IMR-90 (cell line): ENCODE measurements at regions not wholly inside any gene's neighbourhood (a gene's known extent, or its start where the extent isn't known, plus 50 kb on each side); places are given as distances from the start of the nearest gene placed in this dataset.

ENCODE experiments used
- ATAC-seq: fragments of 200-7000 bp; cut with Tn5 transposase; 2 replicates; pipeline ENCODE4 v1.9.1; 2020; ENCODE audit warnings: low read depth, mild to moderate bottlenecking, moderate library complexity
- BruUV-seq: library from RNA; stranded (reverse); fragments of 400-500 nt; replicated peaks from 2 replicates; lab custom pipeline; 2021; lab: Mats Ljungman, UMichigan
- CTCF ChIA-PET: fragments of 300-600 bp; formaldehyde crosslinking; extraction: SDS; loops from one replicate; lab custom pipeline; 2021; ENCODE audit warnings: antibody characterized with exemption; lab: Yijun Ruan, JAX
- POLR2A ChIA-PET: fragments of 300-600 bp; sonication (Branson Sonifier 250); formaldehyde crosslinking; loops from one replicate; lab custom pipeline; 2022; ENCODE audit warnings: antibody characterized with exemption; ENCODE audit not compliant: unreplicated experiment; lab: Charles Lee
- DNase-seq: peaks from one replicate; pipeline ENCODE4 v3.0.0; 2013
- H2AFZ ChIP-seq: replicated peaks from 2 replicates; pipeline ENCODE3; 2013; ENCODE audit warnings: low read length, mild to moderate bottlenecking; ENCODE audit not compliant: poor library complexity
- H2AK5ac ChIP-seq: 2 replicates; pipeline ENCODE4 v1.6.1; 2013; ENCODE audit warnings: low read depth, low read length, inconsistent platforms
- H2AK9ac ChIP-seq: replicated peaks from 2 replicates; pipeline ENCODE3; 2013; ENCODE audit warnings: mild to moderate bottlenecking, low read depth, low read length, moderate library complexity; ENCODE audit not compliant: poor library complexity
- H2BK120ac ChIP-seq: 2 replicates; pipeline ENCODE4 v1.6.1; 2013; ENCODE audit warnings: low read depth, low read length, inconsistent platforms
- H2BK15ac ChIP-seq: 3 replicates; pipeline ENCODE4 v1.6.1; 2013; ENCODE audit warnings: low read depth, low read length, inconsistent platforms
- H2BK20ac ChIP-seq: 2 replicates; pipeline ENCODE4 v1.6.1; 2013; ENCODE audit warnings: low read depth, mild to moderate bottlenecking, inconsistent platforms, low read length, moderate library complexity
- H2BK5ac ChIP-seq: 2 replicates; pipeline ENCODE4 v1.6.1; 2013; ENCODE audit warnings: mild to moderate bottlenecking, low read depth, low read length, inconsistent platforms; ENCODE audit not compliant: poor library complexity, severe bottlenecking
- H3K14ac ChIP-seq: replicated peaks from 2 replicates; pipeline ENCODE4 v1.6.1; 2013; ENCODE audit warnings: low read depth, low read length, inconsistent platforms
- H3K18ac ChIP-seq: 2 replicates; pipeline ENCODE4 v1.6.1; 2013; ENCODE audit warnings: low read depth, low read length, control low read depth
- H3K23ac ChIP-seq: 2 replicates; pipeline ENCODE4 v1.6.1; 2013; ENCODE audit warnings: low read depth, low read length, inconsistent platforms
- H3K27ac ChIP-seq: 2 replicates; pipeline ENCODE4 v1.5.1; 2013; ENCODE audit warnings: mild to moderate bottlenecking, control low read depth, low read length; ENCODE audit not compliant: insufficient read depth
- H3K27me3 ChIP-seq: 2 replicates; pipeline ENCODE4 v1.6.1; 2013; ENCODE audit warnings: low read length; ENCODE audit not compliant: control insufficient read depth, insufficient read depth
- H3K36me3 ChIP-seq: 2 replicates; pipeline ENCODE4 v1.6.1; 2013; ENCODE audit warnings: low read length, mixed read lengths; ENCODE audit not compliant: control insufficient read depth, insufficient read depth
- H3K4ac ChIP-seq: 2 replicates; pipeline ENCODE4 v1.6.1; 2013; ENCODE audit warnings: low read depth, low read length, inconsistent platforms
- H3K4me1 ChIP-seq: 2 replicates; pipeline ENCODE4 v1.6.1; 2013; ENCODE audit warnings: low read length, mixed read lengths; ENCODE audit not compliant: control insufficient read depth, insufficient read depth
- H3K4me2 ChIP-seq: 2 replicates; pipeline ENCODE4 v1.6.1; 2013; ENCODE audit warnings: low read depth, mild to moderate bottlenecking, control low read depth, low read length, moderate library complexity
- H3K4me3 ChIP-seq: 2 replicates; pipeline ENCODE4 v1.5.1; 2013; ENCODE audit warnings: low read depth, mild to moderate bottlenecking, control low read depth, low read length, moderate library complexity; ENCODE audit not compliant: insufficient read depth
- H3K56ac ChIP-seq: 2 replicates; pipeline ENCODE4 v1.6.1; 2013; ENCODE audit warnings: low read length, inconsistent platforms; ENCODE audit not compliant: insufficient read depth; ENCODE audit errors: extremely low read depth
- H3K79me1 ChIP-seq, 2 experiments: 2 replicates each; pipeline ENCODE4 v1.6.1; 2013; ENCODE audit warnings: low read length in 2 of 2, inconsistent platforms in 1 of 2, low read depth in 1 of 2
- H3K9ac ChIP-seq: 2 replicates; pipeline ENCODE4 v1.6.1; 2013; ENCODE audit warnings: low read depth, low read length, control low read depth
- H3K9me1 ChIP-seq: 2 replicates; pipeline ENCODE4 v1.6.1; 2013; ENCODE audit warnings: low read length, inconsistent platforms; ENCODE audit not compliant: insufficient read depth
- H3K9me3 ChIP-seq: 2 replicates; pipeline ENCODE4 v1.6.1; 2013; ENCODE audit warnings: low read length; ENCODE audit not compliant: control insufficient read depth, insufficient read depth
- H4K20me1 ChIP-seq: 2 replicates; pipeline ENCODE4 v1.6.1; 2013; ENCODE audit warnings: low read length, inconsistent platforms; ENCODE audit not compliant: insufficient read depth
- H4K5ac ChIP-seq: 2 replicates; pipeline ENCODE4 v1.6.1; 2013; ENCODE audit warnings: mild to moderate bottlenecking, low read depth, low read length, control low read depth
- H4K8ac ChIP-seq, 2 experiments: 2 replicates each; pipeline ENCODE4 v1.6.1; 2013; ENCODE audit warnings: low read depth in 2 of 2, low read length in 2 of 2, control low read depth in 1 of 2, inconsistent platforms in 1 of 2
- H4K91ac ChIP-seq: 2 replicates; pipeline ENCODE4 v1.6.1; 2013; ENCODE audit warnings: low read depth, low read length, inconsistent platforms; ENCODE audit not compliant: insufficient read depth
- BHLHE40 ChIP-seq: fragments of 150-350 bp; IDR thresholded peaks from 2 replicates; pipeline ENCODE4 v1.6.1; 2016; ENCODE audit warnings: mild to moderate bottlenecking, low read depth, low read length
- CEBPB ChIP-seq: IDR thresholded peaks from 2 replicates; pipeline ENCODE4 v1.6.1; 2012; ENCODE audit warnings: low read depth, low read length, improper control_type of control experiment
- CHD1 ChIP-seq: IDR thresholded peaks from 2 replicates; pipeline ENCODE4 v1.6.1; 2012; ENCODE audit warnings: low read depth, low read length, improper control_type of control experiment
- FOS ChIP-seq: fragments of 150-350 bp; IDR thresholded peaks from 2 replicates; pipeline ENCODE4 v1.6.1; 2016; ENCODE audit warnings: low read depth, low read length
- MAFK ChIP-seq: IDR thresholded peaks from 2 replicates; pipeline ENCODE4 v1.6.1; 2012; ENCODE audit warnings: low read depth, low read length, improper control_type of control experiment
- MAZ ChIP-seq: IDR thresholded peaks from 2 replicates; pipeline ENCODE4 v1.6.1; 2012; ENCODE audit warnings: low read depth, mild to moderate bottlenecking, low read length, improper control_type of control experiment, moderate library complexity, borderline replicate concordance
- MXI1 ChIP-seq: IDR thresholded peaks from 2 replicates; pipeline ENCODE4 v1.6.1; 2012; ENCODE audit warnings: low read depth, mild to moderate bottlenecking, low read length, moderate library complexity, borderline replicate concordance
- NFE2L2 ChIP-seq: fragments of 150-350 bp; IDR thresholded peaks from 2 replicates; pipeline ENCODE4 v1.6.1; 2016; ENCODE audit warnings: low read depth, mild to moderate bottlenecking, low read length
- POLR2A ChIP-seq: IDR thresholded peaks from 2 replicates; pipeline ENCODE4 v1.6.1; 2012; ENCODE audit warnings: mild to moderate bottlenecking, low read depth, low read length
- RAD21 ChIP-seq: IDR thresholded peaks from 2 replicates; pipeline ENCODE4 v1.6.1; 2012; ENCODE audit warnings: low read length, improper control_type of control experiment
- RCOR1 ChIP-seq: IDR thresholded peaks from 2 replicates; pipeline ENCODE4 v1.6.1; 2012; ENCODE audit warnings: mild to moderate bottlenecking, low read length, improper control_type of control experiment; ENCODE audit not compliant: insufficient replicate concordance
- RFX5 ChIP-seq: IDR thresholded peaks from 2 replicates; pipeline ENCODE4 v1.8.0; 2012; ENCODE audit warnings: low read depth, mild to moderate bottlenecking, low read length, moderate library complexity
- SMC3 ChIP-seq: fragments of 150-350 bp; IDR thresholded peaks from 2 replicates; pipeline ENCODE4 v1.6.1; 2016; ENCODE audit warnings: low read depth, mild to moderate bottlenecking, antibody characterized with exemption, low read length, moderate library complexity
- WGBS, 2 experiments: methylation state at CpG; one replicate each; pipeline versions ENCODE4 v1.1.5 to v1.1.7; 2013; ENCODE audit warnings: missing lambda C conversion rate in 2 of 2; ENCODE audit not compliant: insufficient read length in 1 of 2; ENCODE audit errors: extremely low coverage in 2 of 2; 5-methylcytosine and 5-hydroxymethylcytosine counted together
- dilution Hi-C: fragments of 300-500 bp; cut with HindIII; formaldehyde crosslinking; loops from one replicate; pipeline ENCODE4 v1.14.3; 2018; ENCODE audit warnings: low sequenced_read_pairs; ENCODE audit not compliant: unreplicated experiment
- in situ Hi-C: fragments of 300-500 bp; cut with MboI; formaldehyde crosslinking; loops from 3 replicates; pipeline ENCODE4 v1.14.3; 2019; ENCODE audit warnings: low sequenced_read_pairs, inconsistent platforms, mixed read lengths
- intact Hi-C: fragments of 100-400 bp; cut with micrococcal nuclease; formaldehyde crosslinking; loops from 2 replicates; pipeline ENCODE4 v1.10.0; 2022
- TF ChIP-seq, protein P1 (sequence below): fragments of 150-350 bp; IDR thresholded peaks from 2 replicates; pipeline ENCODE4 v1.6.1; 2016; ENCODE audit warnings: low read depth, mild to moderate bottlenecking, low read length, moderate library complexity, borderline replicate concordance
- TF ChIP-seq, protein P2 (sequence below): fragments of 150-350 bp; IDR thresholded peaks from 2 replicates; pipeline ENCODE4 v1.6.1; 2017; ENCODE audit warnings: mild to moderate bottlenecking, antibody characterized with exemption, low read length, low read depth
- TF ChIP-seq, protein P3 (sequence below): conservative IDR thresholded peaks from 2 replicates; pipeline ENCODE4 v1.5.1; 2012; ENCODE audit warnings: mild to moderate bottlenecking, low read depth, low read length, improper control_type of control experiment

DNA sequence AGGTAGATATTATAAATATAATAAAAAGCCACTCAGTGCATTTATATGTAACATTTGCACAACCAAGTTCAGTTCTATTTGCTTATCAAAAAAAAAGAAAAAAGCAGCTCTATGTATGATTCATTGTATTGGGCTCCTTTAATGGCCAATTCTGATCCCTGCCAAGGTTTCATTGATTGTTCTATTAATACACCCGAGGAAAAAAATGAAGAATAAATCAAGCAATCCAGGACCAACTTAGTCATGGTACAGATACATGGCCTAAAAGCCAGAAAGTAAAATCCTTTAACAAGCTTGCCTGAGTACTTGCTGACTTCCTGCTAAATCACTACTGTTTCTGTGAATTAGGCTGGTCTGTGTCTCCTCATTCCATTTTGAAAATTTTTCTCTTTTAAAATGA, 77.6 kb upstream of the PCDH7 start:
- H2AK9ac ChIP-seq = no peak overlapping the region
- H2BK5ac ChIP-seq = no peak overlapping the region
- no peak for DNase-seq
- H3K14ac ChIP-seq = no peak overlapping the region
- H2BK20ac ChIP-seq = no peak overlapping the region
- H3K23ac ChIP-seq = no peak overlapping the region
- no peaks in the 10 kb centered on the region for H4K20me1 ChIP-seq
- H3K36me3 ChIP-seq = no peaks in the 10 kb centered on the region
- H3K9me1 ChIP-seq = no peaks in the 10 kb centered on the region
- no peak overlapping the region for H4K91ac ChIP-seq
- H3K9me3 ChIP-seq = no peaks in the 10 kb centered on the region
- no peak overlapping the region for H3K4me2 ChIP-seq
- no peak overlapping the region for H3K56ac ChIP-seq
- no CpG with 5 or more reads among the region's 1 CpG for WGBS, 2 experiments
- ATAC-seq = no peak
- H3K18ac ChIP-seq = no peak overlapping the region
- H3K27me3 ChIP-seq = no peaks in the 10 kb centered on the region
- no peak for TF ChIP-seq RCOR1
- no peak for TF ChIP-seq RAD21
- TF ChIP-seq, protein P1, sequence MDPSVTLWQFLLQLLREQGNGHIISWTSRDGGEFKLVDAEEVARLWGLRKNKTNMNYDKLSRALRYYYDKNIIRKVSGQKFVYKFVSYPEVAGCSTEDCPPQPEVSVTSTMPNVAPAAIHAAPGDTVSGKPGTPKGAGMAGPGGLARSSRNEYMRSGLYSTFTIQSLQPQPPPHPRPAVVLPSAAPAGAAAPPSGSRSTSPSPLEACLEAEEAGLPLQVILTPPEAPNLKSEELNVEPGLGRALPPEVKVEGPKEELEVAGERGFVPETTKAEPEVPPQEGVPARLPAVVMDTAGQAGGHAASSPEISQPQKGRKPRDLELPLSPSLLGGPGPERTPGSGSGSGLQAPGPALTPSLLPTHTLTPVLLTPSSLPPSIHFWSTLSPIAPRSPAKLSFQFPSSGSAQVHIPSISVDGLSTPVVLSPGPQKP = no peak
- TF ChIP-seq, protein P2, sequence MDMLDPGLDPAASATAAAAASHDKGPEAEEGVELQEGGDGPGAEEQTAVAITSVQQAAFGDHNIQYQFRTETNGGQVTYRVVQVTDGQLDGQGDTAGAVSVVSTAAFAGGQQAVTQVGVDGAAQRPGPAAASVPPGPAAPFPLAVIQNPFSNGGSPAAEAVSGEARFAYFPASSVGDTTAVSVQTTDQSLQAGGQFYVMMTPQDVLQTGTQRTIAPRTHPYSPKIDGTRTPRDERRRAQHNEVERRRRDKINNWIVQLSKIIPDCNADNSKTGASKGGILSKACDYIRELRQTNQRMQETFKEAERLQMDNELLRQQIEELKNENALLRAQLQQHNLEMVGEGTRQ = no peak
- no peak for TF ChIP-seq SMC3
- TF ChIP-seq FOS = no peak
- TF ChIP-seq NFE2L2 = no peak
- TF ChIP-seq POLR2A = no peak
- TF ChIP-seq, protein P3, sequence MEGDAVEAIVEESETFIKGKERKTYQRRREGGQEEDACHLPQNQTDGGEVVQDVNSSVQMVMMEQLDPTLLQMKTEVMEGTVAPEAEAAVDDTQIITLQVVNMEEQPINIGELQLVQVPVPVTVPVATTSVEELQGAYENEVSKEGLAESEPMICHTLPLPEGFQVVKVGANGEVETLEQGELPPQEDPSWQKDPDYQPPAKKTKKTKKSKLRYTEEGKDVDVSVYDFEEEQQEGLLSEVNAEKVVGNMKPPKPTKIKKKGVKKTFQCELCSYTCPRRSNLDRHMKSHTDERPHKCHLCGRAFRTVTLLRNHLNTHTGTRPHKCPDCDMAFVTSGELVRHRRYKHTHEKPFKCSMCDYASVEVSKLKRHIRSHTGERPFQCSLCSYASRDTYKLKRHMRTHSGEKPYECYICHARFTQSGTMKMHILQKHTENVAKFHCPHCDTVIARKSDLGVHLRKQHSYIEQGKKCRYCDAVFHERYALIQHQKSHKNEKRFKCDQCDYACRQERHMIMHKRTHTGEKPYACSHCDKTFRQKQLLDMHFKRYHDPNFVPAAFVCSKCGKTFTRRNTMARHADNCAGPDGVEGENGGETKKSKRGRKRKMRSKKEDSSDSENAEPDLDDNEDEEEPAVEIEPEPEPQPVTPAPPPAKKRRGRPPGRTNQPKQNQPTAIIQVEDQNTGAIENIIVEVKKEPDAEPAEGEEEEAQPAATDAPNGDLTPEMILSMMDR = no peak
- TF ChIP-seq MAZ = no peak
- TF ChIP-seq MAFK = no peak
- TF ChIP-seq CHD1 = no peak
- TF ChIP-seq CEBPB = no peak
- TF ChIP-seq MXI1 = no peak
- no peak for TF ChIP-seq RFX5
- no peak for TF ChIP-seq BHLHE40
- H3K4me3 ChIP-seq = no peak overlapping the region
- in situ Hi-C loops (no loop called here), dilution Hi-C loops (no loop called here), intact Hi-C loops (no loop called here)
- H4K5ac ChIP-seq = no peak overlapping the region
- POLR2A ChIA-PET = no interaction called here
- no peak overlapping the region for H4K8ac ChIP-seq
- H3K27ac ChIP-seq = no peak overlapping the region
- H3K79me1 ChIP-seq = no peaks in the 10 kb centered on the region
- H3K4me1 ChIP-seq = no peaks in the 10 kb centered on the region
- H3K9ac ChIP-seq = no peak overlapping the region
- H2BK15ac ChIP-seq = no peak overlapping the region
- no TSS peak for BruUV-seq
- no peak overlapping the region for H2AK5ac ChIP-seq
- H2BK120ac ChIP-seq = no peak overlapping the region
- H3K4ac ChIP-seq = no peak overlapping the region
- no peak overlapping the region for H2AFZ ChIP-seq
- CTCF ChIA-PET = no interaction called here
